Neural cell (in vitro differentiated cells): ENCODE measurements at regions not wholly inside any gene's neighbourhood (a gene's known extent, or its start where the extent isn't known, plus 50 kb on each side); places are given as distances from the start of the nearest gene placed in this dataset.

ENCODE experiments used
- H2AFZ ChIP-seq: fragments of 200-600, 300-800 bp; sonication (generic), shearing (Covaris generic); 2 replicates; pipeline ENCODE4 v1.6.0; 2014; ENCODE audit warnings: low read depth, mild to moderate bottlenecking, antibody characterized with exemption, low read length, moderate library complexity
- H3F3A ChIP-seq: fragments of 200-600 bp; shearing (Covaris generic); 2 replicates; pipeline ENCODE4 v1.6.1; 2016; ENCODE audit warnings: mild to moderate bottlenecking, moderate library complexity, mixed read lengths, antibody characterized with exemption, low read length; ENCODE audit not compliant: insufficient read depth, poor library complexity, severe bottlenecking
- H3K27ac ChIP-seq: fragments of 200-600, 300-800 bp; sonication (generic), shearing (Covaris generic); 2 replicates; pipeline ENCODE4 v1.5.1; 2014; ENCODE audit warnings: mild to moderate bottlenecking, low read length, moderate library complexity
- H3K27me3 ChIP-seq: fragments of 300-800, 200-600 bp; sonication (generic), shearing (Covaris generic); 2 replicates; pipeline ENCODE4 v1.6.0; 2014; ENCODE audit warnings: mild to moderate bottlenecking, low read depth, low read length, moderate library complexity; ENCODE audit not compliant: insufficient read depth
- H3K36me3 ChIP-seq: fragments of 300-800, 200-600 bp; sonication (generic), shearing (Covaris generic); 2 replicates; pipeline ENCODE4 v1.5.1; 2014; ENCODE audit warnings: mild to moderate bottlenecking, antibody characterized with exemption, low read length, moderate library complexity; ENCODE audit not compliant: insufficient read depth
- H3K4me2 ChIP-seq: fragments of 300-800, 200-600 bp; sonication (generic), shearing (Covaris generic); 2 replicates; pipeline ENCODE4 v1.6.0; 2014; ENCODE audit warnings: mild to moderate bottlenecking, low read length
- H3K4me3 ChIP-seq: fragments of 300-800, 200-600 bp; sonication (generic), shearing (Covaris generic); 2 replicates; pipeline ENCODE4 v1.5.1; 2014; ENCODE audit warnings: mild to moderate bottlenecking, low read length, moderate library complexity
- H3K79me2 ChIP-seq: fragments of 200-600 bp; shearing (Covaris generic); replicated peaks from 2 replicates; pipeline ENCODE4 v1.6.0; 2014; ENCODE audit warnings: mild to moderate bottlenecking, low read length, moderate library complexity; ENCODE audit not compliant: insufficient read depth
- H3K9ac ChIP-seq: fragments of 300-800, 200-600 bp; sonication (generic), shearing (Covaris generic); 2 replicates; pipeline ENCODE4 v1.6.1; 2016; ENCODE audit warnings: mild to moderate bottlenecking, low read length, mixed read lengths
- H3K9me2 ChIP-seq: fragments of 200-600 bp; shearing (Covaris generic); 2 replicates; pipeline ENCODE4 v1.6.1; 2016; ENCODE audit warnings: mild to moderate bottlenecking, low read length, mixed read lengths; ENCODE audit not compliant: insufficient read depth
- H3K9me3 ChIP-seq: fragments of 200-600, 300-800 bp; sonication (generic), shearing (Covaris generic); 2 replicates; pipeline ENCODE4 v1.6.1; 2016; ENCODE audit warnings: mild to moderate bottlenecking, mixed run types, low read length, moderate library complexity, mixed read lengths
- H4K20me1 ChIP-seq: fragments of 200-600 bp; shearing (Covaris generic); 2 replicates; pipeline ENCODE4 v1.6.1; 2016; ENCODE audit warnings: mild to moderate bottlenecking, mixed run types; ENCODE audit not compliant: insufficient read depth
- EP300 ChIP-seq: fragments of 450-650 bp; conservative IDR thresholded peaks from 2 replicates; pipeline ENCODE4 v1.6.1; 2014; ENCODE audit warnings: antibody characterized with exemption, mild to moderate bottlenecking, moderate library complexity; ENCODE audit not compliant: poor library complexity, severe bottlenecking
- EZH2 ChIP-seq: fragments of 200-600, 300-800 bp; shearing (Covaris generic), sonication (generic); IDR thresholded peaks from 2 replicates; pipeline ENCODE4 v1.6.1; 2014; ENCODE audit warnings: antibody characterized with exemption, low read length, borderline replicate concordance, mild to moderate bottlenecking; ENCODE audit not compliant: insufficient read depth, poor library complexity, severe bottlenecking
- MXI1 ChIP-seq: fragments of 450-650 bp; conservative IDR thresholded peaks from 2 replicates; pipeline ENCODE4 v1.6.1; 2014; ENCODE audit warnings: antibody characterized with exemption, mild to moderate bottlenecking; ENCODE audit not compliant: poor library complexity, severe bottlenecking
- POLR2AphosphoS5 ChIP-seq: IDR thresholded peaks from 2 replicates; pipeline ENCODE4 v1.6.1; 2012
- RAD21 ChIP-seq: fragments of 450-650 bp; conservative IDR thresholded peaks from 2 replicates; pipeline ENCODE4 v1.6.1; 2014; ENCODE audit warnings: antibody characterized with exemption, mild to moderate bottlenecking, moderate library complexity
- SMC3 ChIP-seq: fragments of 450-650 bp; conservative IDR thresholded peaks from 2 replicates; pipeline ENCODE4 v1.6.1; 2014; ENCODE audit warnings: antibody characterized with exemption, mild to moderate bottlenecking, moderate library complexity; ENCODE audit not compliant: poor library complexity
- TAF1 ChIP-seq: IDR thresholded peaks from 2 replicates; pipeline ENCODE4 v1.6.1; 2012; ENCODE audit warnings: low read depth
- TF ChIP-seq, protein P1 (sequence below): IDR thresholded peaks from 2 replicates; pipeline ENCODE4 v1.6.1; 2012; ENCODE audit warnings: borderline replicate concordance
- TF ChIP-seq, protein P2 (sequence below): fragments of 450-650 bp; IDR thresholded peaks from 2 replicates; pipeline ENCODE4 v1.5.1; 2014; ENCODE audit warnings: antibody characterized with exemption, mild to moderate bottlenecking, moderate library complexity; ENCODE audit not compliant: poor library complexity, severe bottlenecking

DNA sequence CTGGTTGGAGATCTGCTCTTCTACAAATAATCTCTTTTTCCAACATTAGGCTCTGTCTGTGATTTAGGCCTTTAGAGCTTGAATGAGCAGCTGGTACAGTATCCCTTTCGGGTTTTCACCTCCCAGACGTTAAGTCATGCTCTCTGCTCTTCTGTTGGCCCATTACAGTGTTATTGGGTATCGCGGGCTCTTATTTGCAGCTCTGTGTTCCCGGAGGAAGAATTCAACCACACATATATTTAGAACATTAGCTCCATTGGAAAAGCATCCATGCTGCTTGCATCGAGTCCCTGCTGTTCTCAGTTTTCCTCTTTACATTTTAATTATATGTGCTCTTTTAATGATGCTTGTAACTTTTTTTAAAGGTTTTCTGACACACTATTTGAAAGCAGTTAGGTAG is 278.0 kb upstream of the ADCY2 start:
- Histone ChIP-seq H2AFZ (no peak overlapping the region), H3F3A (no peaks in the 10 kb centered on the region), H3K36me3 (no peaks in the 10 kb centered on the region), H3K27ac (no peak overlapping the region), H3K9me3 (peaks cover 5% of the 10 kb centered on the region), H3K9me2 (no peaks in the 10 kb centered on the region), H3K9ac (no peak overlapping the region), H3K79me2 (no peaks in the 10 kb centered on the region), H3K27me3 (no peaks in the 10 kb centered on the region), H3K4me2 (no peak overlapping the region), H4K20me1 (no peaks in the 10 kb centered on the region), H3K4me3 (no peak overlapping the region)
- TF ChIP-seq SMC3: no peak
- TF ChIP-seq, protein P1, sequence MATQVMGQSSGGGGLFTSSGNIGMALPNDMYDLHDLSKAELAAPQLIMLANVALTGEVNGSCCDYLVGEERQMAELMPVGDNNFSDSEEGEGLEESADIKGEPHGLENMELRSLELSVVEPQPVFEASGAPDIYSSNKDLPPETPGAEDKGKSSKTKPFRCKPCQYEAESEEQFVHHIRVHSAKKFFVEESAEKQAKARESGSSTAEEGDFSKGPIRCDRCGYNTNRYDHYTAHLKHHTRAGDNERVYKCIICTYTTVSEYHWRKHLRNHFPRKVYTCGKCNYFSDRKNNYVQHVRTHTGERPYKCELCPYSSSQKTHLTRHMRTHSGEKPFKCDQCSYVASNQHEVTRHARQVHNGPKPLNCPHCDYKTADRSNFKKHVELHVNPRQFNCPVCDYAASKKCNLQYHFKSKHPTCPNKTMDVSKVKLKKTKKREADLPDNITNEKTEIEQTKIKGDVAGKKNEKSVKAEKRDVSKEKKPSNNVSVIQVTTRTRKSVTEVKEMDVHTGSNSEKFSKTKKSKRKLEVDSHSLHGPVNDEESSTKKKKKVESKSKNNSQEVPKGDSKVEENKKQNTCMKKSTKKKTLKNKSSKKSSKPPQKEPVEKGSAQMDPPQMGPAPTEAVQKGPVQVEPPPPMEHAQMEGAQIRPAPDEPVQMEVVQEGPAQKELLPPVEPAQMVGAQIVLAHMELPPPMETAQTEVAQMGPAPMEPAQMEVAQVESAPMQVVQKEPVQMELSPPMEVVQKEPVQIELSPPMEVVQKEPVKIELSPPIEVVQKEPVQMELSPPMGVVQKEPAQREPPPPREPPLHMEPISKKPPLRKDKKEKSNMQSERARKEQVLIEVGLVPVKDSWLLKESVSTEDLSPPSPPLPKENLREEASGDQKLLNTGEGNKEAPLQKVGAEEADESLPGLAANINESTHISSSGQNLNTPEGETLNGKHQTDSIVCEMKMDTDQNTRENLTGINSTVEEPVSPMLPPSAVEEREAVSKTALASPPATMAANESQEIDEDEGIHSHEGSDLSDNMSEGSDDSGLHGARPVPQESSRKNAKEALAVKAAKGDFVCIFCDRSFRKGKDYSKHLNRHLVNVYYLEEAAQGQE: no peak
- TF ChIP-seq EZH2: no peak
- TF ChIP-seq, protein P2, sequence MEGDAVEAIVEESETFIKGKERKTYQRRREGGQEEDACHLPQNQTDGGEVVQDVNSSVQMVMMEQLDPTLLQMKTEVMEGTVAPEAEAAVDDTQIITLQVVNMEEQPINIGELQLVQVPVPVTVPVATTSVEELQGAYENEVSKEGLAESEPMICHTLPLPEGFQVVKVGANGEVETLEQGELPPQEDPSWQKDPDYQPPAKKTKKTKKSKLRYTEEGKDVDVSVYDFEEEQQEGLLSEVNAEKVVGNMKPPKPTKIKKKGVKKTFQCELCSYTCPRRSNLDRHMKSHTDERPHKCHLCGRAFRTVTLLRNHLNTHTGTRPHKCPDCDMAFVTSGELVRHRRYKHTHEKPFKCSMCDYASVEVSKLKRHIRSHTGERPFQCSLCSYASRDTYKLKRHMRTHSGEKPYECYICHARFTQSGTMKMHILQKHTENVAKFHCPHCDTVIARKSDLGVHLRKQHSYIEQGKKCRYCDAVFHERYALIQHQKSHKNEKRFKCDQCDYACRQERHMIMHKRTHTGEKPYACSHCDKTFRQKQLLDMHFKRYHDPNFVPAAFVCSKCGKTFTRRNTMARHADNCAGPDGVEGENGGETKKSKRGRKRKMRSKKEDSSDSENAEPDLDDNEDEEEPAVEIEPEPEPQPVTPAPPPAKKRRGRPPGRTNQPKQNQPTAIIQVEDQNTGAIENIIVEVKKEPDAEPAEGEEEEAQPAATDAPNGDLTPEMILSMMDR: no peak
- no peak for TF ChIP-seq TAF1
- no peak for TF ChIP-seq MXI1
- TF ChIP-seq EP300: no peak
- no peak for TF ChIP-seq RAD21
- TF ChIP-seq POLR2AphosphoS5: no peak

DNA sequence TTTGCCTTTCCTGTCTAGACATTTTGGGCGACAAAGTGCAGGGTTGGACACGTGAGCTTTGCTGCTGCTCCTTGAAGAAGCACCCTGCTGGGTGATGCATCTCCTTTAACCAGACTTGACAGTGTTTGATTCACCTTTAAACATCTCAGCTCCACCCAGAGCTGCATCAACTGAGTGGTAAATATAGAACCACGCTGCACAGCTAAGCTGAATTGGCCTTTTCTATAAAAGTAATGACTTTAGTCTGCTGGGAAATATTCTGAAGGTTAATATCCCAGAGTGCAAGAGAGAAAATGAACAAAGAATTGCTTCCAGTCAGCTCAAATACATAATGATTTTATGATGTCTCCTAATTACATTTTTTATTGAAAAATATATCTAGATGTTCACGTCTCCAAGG is 264.3 kb upstream of the ADCY2 start:
- Histone ChIP-seq H3K4me3 (no peak overlapping the region), H3K4me2 (no peak overlapping the region), H3K9ac (no peak overlapping the region), H3K27me3 (no peaks in the 10 kb centered on the region), H3K27ac (no peak overlapping the region), H4K20me1 (no peaks in the 10 kb centered on the region), H3F3A (no peaks in the 10 kb centered on the region), H3K36me3 (no peaks in the 10 kb centered on the region), H3K9me2 (no peaks in the 10 kb centered on the region), H2AFZ (no peak overlapping the region), H3K79me2 (no peaks in the 10 kb centered on the region), H3K9me3 (no peaks in the 10 kb centered on the region)
- TF ChIP-seq EZH2 (no peak), SMC3 (no peak), POLR2AphosphoS5 (peak; percentile 32), EP300 (no peak), RAD21 (no peak), MXI1 (no peak), TAF1 (no peak)
- TF ChIP-seq, protein P2: no peak
